ENCODE measurements at regions not wholly inside any gene's neighbourhood (a gene's known extent, or its start where the extent isn't known, plus 50 kb on each side); places are given as distances from the start of the nearest gene placed in this dataset.

DNA sequence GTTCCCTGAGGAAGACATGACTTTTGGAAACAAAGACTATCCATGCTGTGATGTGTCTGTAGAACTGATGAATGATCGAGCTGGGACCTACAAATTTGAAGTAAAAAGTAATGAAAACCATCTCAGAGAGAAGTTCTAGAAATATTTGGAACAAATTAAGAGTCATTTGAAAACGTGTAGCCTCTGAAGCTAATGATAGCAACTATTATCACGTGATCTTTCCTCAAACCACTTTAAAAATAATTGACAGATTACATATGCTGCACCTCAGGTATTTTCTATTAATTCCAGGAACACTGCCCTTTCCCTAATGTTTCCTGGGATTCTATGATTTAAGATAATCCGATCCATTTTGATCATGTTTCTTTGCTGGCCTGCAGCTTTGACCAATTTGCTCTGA lies 990.3 kb downstream of the CDH8 start:
- TF ChIP-seq, protein P1, sequence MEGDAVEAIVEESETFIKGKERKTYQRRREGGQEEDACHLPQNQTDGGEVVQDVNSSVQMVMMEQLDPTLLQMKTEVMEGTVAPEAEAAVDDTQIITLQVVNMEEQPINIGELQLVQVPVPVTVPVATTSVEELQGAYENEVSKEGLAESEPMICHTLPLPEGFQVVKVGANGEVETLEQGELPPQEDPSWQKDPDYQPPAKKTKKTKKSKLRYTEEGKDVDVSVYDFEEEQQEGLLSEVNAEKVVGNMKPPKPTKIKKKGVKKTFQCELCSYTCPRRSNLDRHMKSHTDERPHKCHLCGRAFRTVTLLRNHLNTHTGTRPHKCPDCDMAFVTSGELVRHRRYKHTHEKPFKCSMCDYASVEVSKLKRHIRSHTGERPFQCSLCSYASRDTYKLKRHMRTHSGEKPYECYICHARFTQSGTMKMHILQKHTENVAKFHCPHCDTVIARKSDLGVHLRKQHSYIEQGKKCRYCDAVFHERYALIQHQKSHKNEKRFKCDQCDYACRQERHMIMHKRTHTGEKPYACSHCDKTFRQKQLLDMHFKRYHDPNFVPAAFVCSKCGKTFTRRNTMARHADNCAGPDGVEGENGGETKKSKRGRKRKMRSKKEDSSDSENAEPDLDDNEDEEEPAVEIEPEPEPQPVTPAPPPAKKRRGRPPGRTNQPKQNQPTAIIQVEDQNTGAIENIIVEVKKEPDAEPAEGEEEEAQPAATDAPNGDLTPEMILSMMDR (IDR thresholded peaks at IDR 0.05 in 2 of 3, conservative IDR thresholded peaks at IDR 0.05 in 1 of 3; ENCODE audit: insufficient read depth in 2 of 3, low read depth in 1 of 3, low read length in 3 of 3) = no peak
- TF ChIP-seq KLF10 (CRISPR knock-in tag; IDR thresholded peaks at IDR 0.05) = no peak
- TF ChIP-seq ZNF124 (CRISPR knock-in tag; IDR thresholded peaks at IDR 0.05) = no peak
- TF ChIP-seq, protein P2, sequence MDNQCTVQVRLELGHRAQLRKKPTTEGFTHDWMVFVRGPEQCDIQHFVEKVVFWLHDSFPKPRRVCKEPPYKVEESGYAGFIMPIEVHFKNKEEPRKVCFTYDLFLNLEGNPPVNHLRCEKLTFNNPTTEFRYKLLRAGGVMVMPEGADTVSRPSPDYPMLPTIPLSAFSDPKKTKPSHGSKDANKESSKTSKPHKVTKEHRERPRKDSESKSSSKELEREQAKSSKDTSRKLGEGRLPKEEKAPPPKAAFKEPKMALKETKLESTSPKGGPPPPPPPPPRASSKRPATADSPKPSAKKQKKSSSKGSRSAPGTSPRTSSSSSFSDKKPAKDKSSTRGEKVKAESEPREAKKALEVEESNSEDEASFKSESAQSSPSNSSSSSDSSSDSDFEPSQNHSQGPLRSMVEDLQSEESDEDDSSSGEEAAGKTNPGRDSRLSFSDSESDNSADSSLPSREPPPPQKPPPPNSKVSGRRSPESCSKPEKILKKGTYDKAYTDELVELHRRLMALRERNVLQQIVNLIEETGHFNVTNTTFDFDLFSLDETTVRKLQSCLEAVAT (IDR thresholded peaks at IDR 0.05) = no peak
- TF ChIP-seq HDGF (IDR thresholded peaks at IDR 0.05) = no peak
- TF ChIP-seq EZH2 (IDR thresholded peaks at IDR 0.05; ENCODE audit: borderline replicate concordance, low read depth, low read length) = no peak
